MM.1S (cell line): ENCODE measurements at regions not wholly inside any gene's neighbourhood (a gene's known extent, or its start where the extent isn't known, plus 50 kb on each side); places are given as distances from the start of the nearest gene placed in this dataset.
A peak's percentile ranks its signal among the peaks of the same experiment; 100 is the strongest.

Experiments used
- DNase-seq: peaks from one replicate; pipeline ENCODE4 v3.0.0-alpha.2; 2015
- H2AFZ ChIP-seq: fragments of 300-600 bp; sonication (generic); 2 replicates; pipeline ENCODE4 v1.6.0; 2016; ENCODE audit warnings: antibody characterized with exemption, low read length
- H3F3A ChIP-seq: fragments of 300-600 bp; sonication (generic); 2 replicates; pipeline ENCODE4 v1.6.1; 2016; ENCODE audit warnings: mild to moderate bottlenecking, antibody characterized with exemption, low read length, moderate library complexity, mixed read lengths; ENCODE audit not compliant: insufficient read depth
- H3K27ac ChIP-seq: fragments of 300-600 bp; sonication (generic); 2 replicates; pipeline ENCODE4 v1.5.1; 2016; ENCODE audit warnings: mild to moderate bottlenecking, low read length
- H3K27me3 ChIP-seq: fragments of 300-600 bp; sonication (generic); replicated peaks from 2 replicates; pipeline ENCODE4 v1.6.0; 2016; ENCODE audit warnings: low read length; ENCODE audit not compliant: insufficient read depth
- H3K36me3 ChIP-seq: fragments of 300-600 bp; sonication (generic); replicated peaks from 2 replicates; pipeline ENCODE4 v1.6.1; 2016; ENCODE audit warnings: mild to moderate bottlenecking, low read length, mixed read lengths; ENCODE audit not compliant: insufficient read depth
- H3K4me1 ChIP-seq: fragments of 300-600 bp; sonication (generic); 2 replicates; pipeline ENCODE4 v1.6.1; 2016; ENCODE audit warnings: low read length, mixed read lengths
- H3K4me2 ChIP-seq: fragments of 300-600 bp; sonication (generic); 2 replicates; pipeline ENCODE4 v1.6.0; 2016; ENCODE audit warnings: low read depth, low read length
- H3K4me3 ChIP-seq: fragments of 300-600 bp; sonication (generic); 2 replicates; pipeline ENCODE4 v1.5.1; 2016; ENCODE audit warnings: low read length, mixed read lengths
- H3K79me2 ChIP-seq: fragments of 300-600 bp; sonication (generic); 2 replicates; pipeline ENCODE4 v1.6.1; 2016; ENCODE audit warnings: mixed run types, low read length, mixed read lengths
- H3K9ac ChIP-seq: fragments of 300-600 bp; sonication (generic); 2 replicates; pipeline ENCODE4 v1.6.1; 2016; ENCODE audit warnings: low read length, mixed read lengths
- H3K9me2 ChIP-seq: fragments of 300-600 bp; sonication (generic); replicated peaks from 2 replicates; pipeline ENCODE4 v1.6.1; 2016; ENCODE audit warnings: mild to moderate bottlenecking, low read length, mixed read lengths; ENCODE audit not compliant: insufficient read depth
- H3K9me3 ChIP-seq: fragments of 300-600 bp; sonication (generic); replicated peaks from 2 replicates; pipeline ENCODE4 v1.6.1; 2016; ENCODE audit warnings: mild to moderate bottlenecking, low read length, mixed read lengths; ENCODE audit not compliant: insufficient read depth
- H4K20me1 ChIP-seq: fragments of 300-600 bp; sonication (generic); 2 replicates; pipeline ENCODE4 v1.6.1; 2016; ENCODE audit warnings: mild to moderate bottlenecking, low read length, moderate library complexity, mixed read lengths; ENCODE audit not compliant: insufficient read depth
- CTCF ChIP-seq: fragments of 300-600 bp; sonication (generic); IDR thresholded peaks from 2 replicates; pipeline ENCODE4 v1.5.1; 2016; ENCODE audit warnings: antibody characterized with exemption, low read length, mixed read lengths
- EZH2 ChIP-seq: fragments of 300-600 bp; sonication (generic); optimal IDR thresholded peaks from 2 replicates; pipeline ENCODE3; 2017; ENCODE audit warnings: low read depth, mild to moderate bottlenecking, antibody characterized with exemption, low read length, mixed read lengths
- EZH2phosphoT487 ChIP-seq: fragments of 300-600 bp; sonication (generic); IDR thresholded peaks from 2 replicates; pipeline ENCODE4 v1.6.1; 2018; ENCODE audit warnings: antibody characterized with exemption, low read length

GRCh38 chr7:25853314-25853713 is 298.7 kb upstream of the NFE2L3 start:
- no peak overlapping the region for H2AFZ ChIP-seq
- peak overlapping the region; percentile 94; the same call in 1 of the 2 replicates for H3K4me2 ChIP-seq
- no peaks in the 10 kb centered on the region for H3K79me2 ChIP-seq
- no peak for DNase-seq
- peaks cover 4% of the 10 kb centered on the region; the same call in 1 of the 2 replicates for H3K4me1 ChIP-seq
- H3K9me2 ChIP-seq, result no peaks in the 10 kb centered on the region
- H4K20me1 ChIP-seq, result no peaks in the 10 kb centered on the region
- H3K36me3 ChIP-seq, result no peaks in the 10 kb centered on the region
- H3K4me3 ChIP-seq, result no peak overlapping the region
- no peaks in the 10 kb centered on the region for H3K9me3 ChIP-seq
- peaks cover 58% of the 10 kb centered on the region for H3K27me3 ChIP-seq
- peaks cover 7% of the 10 kb centered on the region; the same call in 1 of the 2 replicates for H3F3A ChIP-seq
- H3K27ac ChIP-seq, result no peak overlapping the region
- H3K9ac ChIP-seq, result no peak overlapping the region
- TF ChIP-seq EZH2phosphoT487 (0 out of 2 replicates have a peak, but pooled peaks have one; percentile 29), CTCF (no peak)

DNA sequence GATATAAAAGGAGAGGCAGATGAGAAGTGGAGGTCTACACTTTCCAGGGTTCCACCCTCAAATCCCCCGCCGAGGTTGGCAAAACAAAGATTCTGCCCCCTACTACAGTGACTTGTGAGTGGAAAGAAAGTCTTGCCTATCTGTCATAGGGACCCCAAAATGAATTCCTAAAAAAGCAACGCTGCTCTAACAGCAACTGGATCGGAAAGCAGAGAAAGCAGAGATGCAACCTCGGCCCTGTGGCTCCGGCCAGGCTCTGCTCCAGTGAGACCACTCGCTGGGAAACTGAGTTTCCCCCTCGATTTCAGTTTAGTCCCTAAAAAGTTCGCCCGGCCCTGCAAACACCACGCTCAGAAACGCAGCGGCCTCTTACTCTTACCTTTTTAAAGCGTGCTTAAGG is 297.9 kb upstream of the NFE2L3 start:
- Histone ChIP-seq H3K9me3 (no peaks in the 10 kb centered on the region), H3K27me3 (peaks cover 66% of the 10 kb centered on the region), H2AFZ (no peak overlapping the region), H3K79me2 (no peaks in the 10 kb centered on the region), H3K9ac (no peak overlapping the region), H3K4me2 (peak overlapping the region; percentile 38), H3K4me1 (peaks cover 4% of the 10 kb centered on the region; the same call in 1 of the 2 replicates), H3K4me3 (peak overlapping the region; percentile 1; the same call in 1 of the 2 replicates), H3K27ac (no peak overlapping the region), H3K36me3 (no peaks in the 10 kb centered on the region), H3K9me2 (no peaks in the 10 kb centered on the region), H3F3A (peaks cover 7% of the 10 kb centered on the region; the same call in 1 of the 2 replicates), H4K20me1 (no peaks in the 10 kb centered on the region)
- TF ChIP-seq EZH2phosphoT487 (no peak), EZH2 (no peak), CTCF (no peak)
- no peak for DNase-seq

GRCh38 chr7:25854608-25855497 is 297.1 kb upstream of the NFE2L3 start:
- Histone ChIP-seq H3K27ac (no peak overlapping the region), H3K79me2 (no peaks in the 10 kb centered on the region), H3K9ac (no peak overlapping the region), H3F3A (peaks cover 7% of the 10 kb centered on the region; the same call in 1 of the 2 replicates), H4K20me1 (no peaks in the 10 kb centered on the region), H3K4me1 (peaks cover 4% of the 10 kb centered on the region; the same call in 1 of the 2 replicates), H3K4me2 (peak overlapping the region; percentile 38; the same call in 1 of the 2 replicates), H2AFZ (no peak overlapping the region), H3K27me3 (peaks cover 74% of the 10 kb centered on the region), H3K36me3 (no peaks in the 10 kb centered on the region), H3K4me3 (peak overlapping the region; percentile 1; the same call in 1 of the 2 replicates), H3K9me3 (no peaks in the 10 kb centered on the region), H3K9me2 (no peaks in the 10 kb centered on the region)
- DNase-seq, result peak; percentile 70
- TF ChIP-seq EZH2phosphoT487 (no peak), CTCF (peak; percentile 74)
